SK-N-MC (cell line): ENCODE measurements at regions not wholly inside any gene's neighbourhood (a gene's known extent, or its start where the extent isn't known, plus 50 kb on each side); places are given as distances from the start of the nearest gene placed in this dataset.

Source experiments
- EZH2 ChIP-seq: fragments of 200-600 bp; sonication (generic); IDR thresholded peaks from one replicate; pipeline ENCODE4 v1.6.1; 2017; ENCODE audit warnings: antibody characterized with exemption
- FOXP2 ChIP-seq: optimal IDR thresholded peaks from 2 replicates; pipeline ENCODE3; 2011; ENCODE audit warnings: mild to moderate bottlenecking, moderate library complexity; ENCODE audit not compliant: insufficient read depth; ENCODE audit errors: extremely low read length, control extremely low read depth
- POLR2AphosphoS5 ChIP-seq: IDR thresholded peaks from 2 replicates; pipeline ENCODE4 v1.6.1; 2012; ENCODE audit warnings: mild to moderate bottlenecking, low read depth, low read length, borderline replicate concordance

- TF ChIP-seq EZH2 (no peak), POLR2AphosphoS5 (no peak), FOXP2 (no peak)
Observed at GRCh38 chr3:124248471-124249028, 256.6 kb upstream of the ROPN1 start.
